ENCODE measurements at regions not wholly inside any gene's neighbourhood (a gene's known extent, or its start where the extent isn't known, plus 50 kb on each side); places are given as distances from the start of the nearest gene placed in this dataset.

DNA sequence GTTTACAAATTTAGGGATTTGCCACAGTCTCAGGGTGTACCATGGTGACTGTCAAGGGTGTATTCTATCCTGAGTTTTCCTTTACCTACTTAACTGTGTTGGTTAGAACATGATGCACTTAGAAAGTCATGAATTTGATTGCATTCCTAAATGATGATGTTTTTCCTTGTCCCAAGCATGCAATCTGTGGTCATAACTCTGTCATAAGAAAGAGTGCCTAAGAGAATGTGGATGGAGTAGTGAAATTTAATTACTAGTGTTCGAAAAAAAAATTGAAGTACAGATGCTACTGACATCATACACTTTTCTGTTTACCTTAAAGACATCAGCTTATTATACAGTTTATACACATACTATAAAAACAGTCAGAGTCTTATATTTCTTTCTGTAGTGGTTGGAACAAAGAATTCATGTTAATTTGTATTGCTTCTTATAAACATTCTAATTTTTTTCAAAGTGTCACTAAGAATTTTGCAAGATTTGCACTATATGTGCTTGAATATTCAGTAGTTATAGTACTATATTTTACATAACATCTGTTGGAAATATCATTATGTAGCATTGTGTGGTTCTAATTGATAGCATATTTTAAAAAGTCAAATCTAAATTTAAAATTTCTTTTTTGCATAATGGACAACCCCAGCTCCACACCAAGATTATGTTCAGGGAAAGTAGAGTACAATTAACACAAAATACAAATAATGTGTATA is 231.3 kb upstream of the KCNMB2 start:
- Histone ChIP-seq H3K9me3 (ENCODE audit: low read length) (no peaks in the 10 kb centered on the region), H3K4me2 (ENCODE audit: low read length) (no peak overlapping the region), H3K79me2 (ENCODE audit: low read length) (no peaks in the 10 kb centered on the region), H3K27me3 (ENCODE audit: low read length) (no peaks in the 10 kb centered on the region), H4K20me1 (ENCODE audit: low read length) (no peaks in the 10 kb centered on the region), H3K36me3 (ENCODE audit: low read depth, low read length) (no peaks in the 10 kb centered on the region), H3K27ac (ENCODE audit: low read length) (no peak overlapping the region), H3K4me1 (ENCODE audit: insufficient read depth, low read length) (peaks cover 14% of the 10 kb centered on the region; the same call in 1 of the 2 replicates), H3K9me2 (replicated peaks; ENCODE audit: low read length) (no peaks in the 10 kb centered on the region), H3K4me3 (ENCODE audit: low read length) (no peak overlapping the region), H3F3A (ENCODE audit: low read length, unreplicated experiment) (no peaks in the 10 kb centered on the region), H3K9ac (ENCODE audit: low read length) (no peak overlapping the region), H2AFZ (ENCODE audit: low read length) (no peak overlapping the region)
- intact Hi-C loops (cut with micrococcal nuclease), result no loop called here
- no peak for TF ChIP-seq EZH2 (IDR thresholded peaks at IDR 0.05; ENCODE audit: low read length, unreplicated experiment)
- no peak for TF ChIP-seq EZH2phosphoT487 (IDR thresholded peaks at IDR 0.05; ENCODE audit: borderline replicate concordance, low read length)
- TF ChIP-seq, protein P1, sequence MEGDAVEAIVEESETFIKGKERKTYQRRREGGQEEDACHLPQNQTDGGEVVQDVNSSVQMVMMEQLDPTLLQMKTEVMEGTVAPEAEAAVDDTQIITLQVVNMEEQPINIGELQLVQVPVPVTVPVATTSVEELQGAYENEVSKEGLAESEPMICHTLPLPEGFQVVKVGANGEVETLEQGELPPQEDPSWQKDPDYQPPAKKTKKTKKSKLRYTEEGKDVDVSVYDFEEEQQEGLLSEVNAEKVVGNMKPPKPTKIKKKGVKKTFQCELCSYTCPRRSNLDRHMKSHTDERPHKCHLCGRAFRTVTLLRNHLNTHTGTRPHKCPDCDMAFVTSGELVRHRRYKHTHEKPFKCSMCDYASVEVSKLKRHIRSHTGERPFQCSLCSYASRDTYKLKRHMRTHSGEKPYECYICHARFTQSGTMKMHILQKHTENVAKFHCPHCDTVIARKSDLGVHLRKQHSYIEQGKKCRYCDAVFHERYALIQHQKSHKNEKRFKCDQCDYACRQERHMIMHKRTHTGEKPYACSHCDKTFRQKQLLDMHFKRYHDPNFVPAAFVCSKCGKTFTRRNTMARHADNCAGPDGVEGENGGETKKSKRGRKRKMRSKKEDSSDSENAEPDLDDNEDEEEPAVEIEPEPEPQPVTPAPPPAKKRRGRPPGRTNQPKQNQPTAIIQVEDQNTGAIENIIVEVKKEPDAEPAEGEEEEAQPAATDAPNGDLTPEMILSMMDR (conservative IDR thresholded peaks at IDR 0.05; ENCODE audit: low read depth, low read length), result no peak
- POLR2A ChIA-PET (ENCODE audit: unreplicated experiment), result no interaction called here
- BruUV-seq (replicated peaks), result no TSS peak
- 0 out of 2 replicates have a peak, but pooled peaks have one; percentile 16 for ATAC-seq
- peak; percentile 52 for DNase-seq
- CTCF ChIA-PET, result no interaction called here

DNA sequence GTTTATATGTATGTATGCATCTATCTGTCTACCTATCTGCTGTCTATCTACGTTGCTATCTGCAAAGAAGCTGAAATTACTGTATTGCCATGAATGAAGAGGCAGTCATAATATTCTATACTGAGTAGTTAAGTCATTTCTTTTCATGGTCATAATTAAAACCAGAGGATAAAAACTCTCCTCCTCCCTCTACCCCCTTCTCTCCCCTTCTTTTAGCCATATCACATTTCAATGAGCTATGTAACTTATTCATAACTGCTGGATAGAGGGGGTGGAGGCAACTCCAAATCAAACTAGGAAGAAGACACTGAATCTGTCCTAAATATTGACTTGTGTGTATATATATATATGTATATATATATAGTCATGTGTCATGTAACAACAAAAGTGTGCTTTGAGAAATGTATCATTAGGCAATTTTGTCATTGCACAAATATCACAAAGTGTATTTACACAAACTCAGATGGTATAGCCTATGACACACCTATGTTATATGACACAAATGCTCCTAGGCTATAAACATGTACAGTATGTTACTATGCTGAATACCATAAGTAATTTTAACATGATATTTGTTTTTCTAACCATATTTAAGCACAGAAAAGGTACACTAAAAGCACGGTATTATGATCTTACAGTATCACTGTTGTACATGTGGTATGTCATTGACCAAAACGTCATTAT is 229.7 kb upstream of the KCNMB2 start:
- Histone ChIP-seq H3K27me3 (ENCODE audit: low read length) (no peaks in the 10 kb centered on the region), H3K36me3 (ENCODE audit: low read depth, low read length) (no peaks in the 10 kb centered on the region), H4K20me1 (ENCODE audit: low read length) (no peaks in the 10 kb centered on the region), H3K79me2 (ENCODE audit: low read length) (no peaks in the 10 kb centered on the region), H3K4me2 (ENCODE audit: low read length) (no peak overlapping the region), H3K9ac (ENCODE audit: low read length) (no peak overlapping the region), H3K27ac (ENCODE audit: low read length) (no peak overlapping the region), H3K4me1 (ENCODE audit: insufficient read depth, low read length) (peaks cover 14% of the 10 kb centered on the region; the same call in 1 of the 2 replicates), H3K9me2 (replicated peaks; ENCODE audit: low read length) (no peaks in the 10 kb centered on the region), H3K9me3 (ENCODE audit: low read length) (no peaks in the 10 kb centered on the region), H3K4me3 (ENCODE audit: low read length) (no peak overlapping the region), H2AFZ (ENCODE audit: low read length) (no peak overlapping the region), H3F3A (ENCODE audit: low read length, unreplicated experiment) (no peaks in the 10 kb centered on the region)
- ChIA-PET CTCF (no interaction called here), POLR2A (ENCODE audit: unreplicated experiment) (no interaction called here)
- no peak for TF ChIP-seq EZH2 (IDR thresholded peaks at IDR 0.05; ENCODE audit: low read length, unreplicated experiment)
- TF ChIP-seq, protein P1 (conservative IDR thresholded peaks at IDR 0.05; ENCODE audit: low read depth, low read length), result no peak
- TF ChIP-seq EZH2phosphoT487 (IDR thresholded peaks at IDR 0.05; ENCODE audit: borderline replicate concordance, low read length), result no peak
- intact Hi-C loops (cut with micrococcal nuclease), result no loop called here
- BruUV-seq (replicated peaks), result no TSS peak
- no peak for DNase-seq
- ATAC-seq, result no peak

DNA sequence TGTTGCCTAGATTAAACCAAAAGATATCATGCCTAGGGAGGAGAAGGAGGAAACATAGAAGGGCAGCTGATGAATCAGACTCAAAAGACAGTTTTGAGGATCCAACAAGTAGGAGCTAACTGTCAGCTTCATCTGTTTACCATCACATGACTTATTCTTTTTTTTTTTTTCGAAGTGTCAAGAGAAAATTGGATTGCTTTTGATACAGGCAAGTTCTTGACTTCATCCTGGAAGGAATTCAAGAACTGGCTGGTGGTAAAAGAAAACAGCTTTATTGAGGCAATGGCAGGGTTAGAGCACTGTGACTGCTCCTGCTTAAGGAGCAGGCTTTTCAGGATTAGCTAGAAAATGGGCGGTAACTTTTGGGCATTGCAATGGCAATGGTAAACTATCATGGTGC is 227.5 kb upstream of the KCNMB2 start:
- Histone ChIP-seq H2AFZ (ENCODE audit: low read length) (no peak overlapping the region), H3K9ac (ENCODE audit: low read length) (no peak overlapping the region), H3F3A (ENCODE audit: low read length, unreplicated experiment) (no peaks in the 10 kb centered on the region), H3K4me3 (ENCODE audit: low read length) (no peak overlapping the region), H3K9me3 (ENCODE audit: low read length) (no peaks in the 10 kb centered on the region), H3K79me2 (ENCODE audit: low read length) (no peaks in the 10 kb centered on the region), H3K36me3 (ENCODE audit: low read depth, low read length) (no peaks in the 10 kb centered on the region), H3K27ac (ENCODE audit: low read length) (no peak overlapping the region), H4K20me1 (ENCODE audit: low read length) (no peaks in the 10 kb centered on the region), H3K4me2 (ENCODE audit: low read length) (no peak overlapping the region), H3K9me2 (replicated peaks; ENCODE audit: low read length) (no peaks in the 10 kb centered on the region), H3K27me3 (ENCODE audit: low read length) (no peaks in the 10 kb centered on the region), H3K4me1 (ENCODE audit: insufficient read depth, low read length) (0 out of 2 replicates have a peak, but pooled peaks cover 5% of the 10 kb centered on the region)
- ChIA-PET CTCF (no interaction called here), POLR2A (ENCODE audit: unreplicated experiment) (no interaction called here)
- intact Hi-C loops (cut with micrococcal nuclease), result no loop called here
- BruUV-seq (replicated peaks), result no TSS peak
- DNase-seq, result no peak
- TF ChIP-seq EZH2phosphoT487 (IDR thresholded peaks at IDR 0.05; ENCODE audit: borderline replicate concordance, low read length) (no peak), EZH2 (IDR thresholded peaks at IDR 0.05; ENCODE audit: low read length, unreplicated experiment) (no peak)
- TF ChIP-seq, protein P1 (conservative IDR thresholded peaks at IDR 0.05; ENCODE audit: low read depth, low read length), result no peak
- ATAC-seq, result no peak

Measured in PC-3 (cell line).